ENCODE measurements at regions not wholly inside any gene's neighbourhood (a gene's known extent, or its start where the extent isn't known, plus 50 kb on each side); places are given as distances from the start of the nearest gene placed in this dataset.

DNA sequence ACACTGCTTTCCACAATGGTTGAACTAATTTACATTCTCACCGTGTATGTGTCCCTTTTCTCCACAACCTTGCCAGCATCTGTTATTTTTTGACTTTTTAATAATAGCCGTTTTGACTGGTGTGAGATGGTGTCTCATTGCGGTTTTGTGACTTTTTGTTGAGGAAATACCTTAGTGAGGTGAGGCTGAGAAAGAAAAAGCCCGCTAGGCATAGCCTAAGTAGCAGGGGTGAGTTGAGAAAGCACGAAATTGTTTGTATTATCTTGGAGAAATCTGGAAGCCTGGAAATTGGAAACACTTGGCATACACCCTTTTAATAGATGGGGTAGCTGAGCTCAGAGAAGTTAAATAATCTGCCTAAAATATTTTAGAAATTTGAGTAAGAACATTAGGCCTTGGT is 61.5 kb upstream of the CFAP161 start:
- H3K4me3 ChIP-seq (ENCODE audit: low read length) = no peak overlapping the region
- DNase-seq (ENCODE audit: low read depth) = no peak
- no peaks in the 10 kb centered on the region for H3K36me3 ChIP-seq (ENCODE audit: control insufficient read depth, insufficient read depth, low read length, severe bottlenecking)
- H3K27me3 ChIP-seq (replicated peaks; ENCODE audit: control insufficient read depth, insufficient read depth, low read length) = no peaks in the 10 kb centered on the region
- H3K9me3 ChIP-seq (ENCODE audit: control insufficient read depth, low read length) = no peaks in the 10 kb centered on the region
- H3K4me1 ChIP-seq (ENCODE audit: control insufficient read depth, insufficient read depth, low read length) = peaks cover 14% of the 10 kb centered on the region
- H3K9ac ChIP-seq (ENCODE audit: low read length) = no peak overlapping the region

GRCh38 chr15:81073801-81074200 is 60.3 kb upstream of the CFAP161 start:
- no peak overlapping the region for H3K9ac ChIP-seq (ENCODE audit: low read length)
- no peaks in the 10 kb centered on the region for H3K36me3 ChIP-seq (ENCODE audit: control insufficient read depth, insufficient read depth, low read length, severe bottlenecking)
- DNase-seq (ENCODE audit: low read depth) = no peak
- peaks cover 14% of the 10 kb centered on the region for H3K4me1 ChIP-seq (ENCODE audit: control insufficient read depth, insufficient read depth, low read length)
- no peaks in the 10 kb centered on the region for H3K9me3 ChIP-seq (ENCODE audit: control insufficient read depth, low read length)
- H3K27me3 ChIP-seq (replicated peaks; ENCODE audit: control insufficient read depth, insufficient read depth, low read length) = no peaks in the 10 kb centered on the region
- no peak overlapping the region for H3K4me3 ChIP-seq (ENCODE audit: low read length)

DNA sequence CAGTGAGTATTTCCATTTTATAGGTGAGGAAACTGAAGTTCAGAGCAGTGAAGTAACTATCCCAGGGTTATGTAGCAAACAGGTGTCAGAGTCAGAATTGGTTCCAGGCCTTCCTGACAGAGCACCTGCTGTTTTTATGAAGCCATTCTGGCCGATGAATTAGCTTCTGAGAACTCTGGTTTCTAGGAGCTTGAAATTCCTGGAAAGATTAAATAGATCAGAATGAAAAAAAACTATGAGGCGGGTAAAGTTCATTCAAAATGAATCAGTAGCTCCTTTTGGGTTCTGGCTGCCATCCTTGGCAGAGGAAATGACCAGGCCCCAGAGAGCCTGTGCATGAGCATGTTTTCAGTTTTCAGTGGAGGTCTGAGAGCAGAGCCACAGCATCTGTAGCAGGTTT is 59.3 kb upstream of the CFAP161 start:
- H3K27me3 ChIP-seq (replicated peaks; ENCODE audit: control insufficient read depth, insufficient read depth, low read length) = no peaks in the 10 kb centered on the region
- peaks cover 14% of the 10 kb centered on the region for H3K4me1 ChIP-seq (ENCODE audit: control insufficient read depth, insufficient read depth, low read length)
- DNase-seq (ENCODE audit: low read depth) = no peak
- H3K36me3 ChIP-seq (ENCODE audit: control insufficient read depth, insufficient read depth, low read length, severe bottlenecking) = no peaks in the 10 kb centered on the region
- no peaks in the 10 kb centered on the region for H3K9me3 ChIP-seq (ENCODE audit: control insufficient read depth, low read length)
- no peak overlapping the region for H3K9ac ChIP-seq (ENCODE audit: low read length)
- no peak overlapping the region for H3K4me3 ChIP-seq (ENCODE audit: low read length)

DNA sequence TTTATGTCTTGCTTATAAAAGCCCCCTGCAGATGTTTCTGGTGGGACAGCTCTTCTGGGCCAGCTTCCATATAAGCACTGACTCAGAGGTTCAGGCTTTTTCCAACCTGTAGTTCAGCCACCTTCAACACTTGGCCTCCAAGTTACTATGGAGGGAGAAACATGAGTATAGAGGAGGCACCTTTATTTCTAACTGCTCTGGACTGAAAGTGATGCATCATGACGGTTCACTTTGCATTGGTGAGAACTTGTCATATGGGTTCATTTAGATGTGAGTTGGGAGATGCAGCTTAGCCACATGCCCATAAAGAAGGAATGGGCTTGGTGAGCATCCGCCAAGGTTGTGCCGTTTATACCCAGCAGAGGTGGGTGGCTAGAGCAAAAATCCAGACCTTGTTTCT is 58.8 kb upstream of the CFAP161 start:
- no peaks in the 10 kb centered on the region for H3K36me3 ChIP-seq (ENCODE audit: control insufficient read depth, insufficient read depth, low read length, severe bottlenecking)
- H3K4me1 ChIP-seq (ENCODE audit: control insufficient read depth, insufficient read depth, low read length) = peaks cover 14% of the 10 kb centered on the region
- H3K4me3 ChIP-seq (ENCODE audit: low read length) = no peak overlapping the region
- DNase-seq (ENCODE audit: low read depth) = no peak
- no peaks in the 10 kb centered on the region for H3K9me3 ChIP-seq (ENCODE audit: control insufficient read depth, low read length)
- H3K27me3 ChIP-seq (replicated peaks; ENCODE audit: control insufficient read depth, insufficient read depth, low read length) = no peaks in the 10 kb centered on the region
- no peak overlapping the region for H3K9ac ChIP-seq (ENCODE audit: low read length)

GRCh38 chr15:81080996-81081395 is 53.1 kb upstream of the CFAP161 start:
- no peak for DNase-seq (ENCODE audit: low read depth)
- H3K4me1 ChIP-seq (ENCODE audit: control insufficient read depth, insufficient read depth, low read length) = no peaks in the 10 kb centered on the region

GRCh38 chr15:81083201-81083600 is 50.9 kb upstream of the CFAP161 start:
- no peaks in the 10 kb centered on the region for H3K9me3 ChIP-seq (ENCODE audit: control insufficient read depth, low read length)
- no peak overlapping the region for H3K9ac ChIP-seq (ENCODE audit: low read length)
- H3K27me3 ChIP-seq (replicated peaks; ENCODE audit: control insufficient read depth, insufficient read depth, low read length) = no peaks in the 10 kb centered on the region
- H3K36me3 ChIP-seq (ENCODE audit: control insufficient read depth, insufficient read depth, low read length, severe bottlenecking) = no peaks in the 10 kb centered on the region
- no peak for DNase-seq (ENCODE audit: low read depth)
- no peak overlapping the region for H3K4me3 ChIP-seq (ENCODE audit: low read length)
- peaks cover 12% of the 10 kb centered on the region for H3K4me1 ChIP-seq (ENCODE audit: control insufficient read depth, insufficient read depth, low read length)

More at GRCh38 chr15:81080996-81081395, 53.1 kb upstream of the CFAP161 start:
- no peak overlapping the region for H3K4me3 ChIP-seq (ENCODE audit: low read length)
- no peak overlapping the region for H3K9ac ChIP-seq (ENCODE audit: low read length)
- no peaks in the 10 kb centered on the region for H3K27me3 ChIP-seq (replicated peaks; ENCODE audit: control insufficient read depth, insufficient read depth, low read length)
- H3K9me3 ChIP-seq (ENCODE audit: control insufficient read depth, low read length) = no peaks in the 10 kb centered on the region
- H3K36me3 ChIP-seq (ENCODE audit: control insufficient read depth, insufficient read depth, low read length, severe bottlenecking) = no peaks in the 10 kb centered on the region

Measured in adipocyte (in vitro differentiated cells).